CD4-positive, CD25-positive, alpha-beta regulatory T cell (primary cell): ENCODE measurements at regions not wholly inside any gene's neighbourhood (a gene's known extent, or its start where the extent isn't known, plus 50 kb on each side); places are given as distances from the start of the nearest gene placed in this dataset.
A peak's percentile ranks its signal among the peaks of the same experiment; 100 is the strongest.

ENCODE experiments used
- ATAC-seq, 2 donors: fragments of 150-1000 bp; cut with Tn5 transposase; one replicate each; pipeline ENCODE4 v1.10.0; 2021; ENCODE audit warnings: low read depth in 2 of 2, moderate number of reproducible peaks in 2 of 2, moderate library complexity in 1 of 2
- DNase-seq, 3 donors: peaks; one replicate each; pipeline versions ENCODE4 v3.0.0 to v3.0.0-alpha.2; 2012 to 2022; ENCODE audit warnings: mixed read lengths in 1 of 3
- H3K27ac ChIP-seq: one replicate; pipeline ENCODE4 v1.7.0; 2013; ENCODE audit warnings: mild to moderate bottlenecking, low read length; ENCODE audit not compliant: insufficient read depth, poor library complexity, severe bottlenecking
- H3K27me3 ChIP-seq: one replicate; pipeline ENCODE4 v1.7.0; 2013; ENCODE audit warnings: low read length; ENCODE audit not compliant: control insufficient read depth, insufficient read depth
- H3K36me3 ChIP-seq: one replicate; pipeline ENCODE4 v1.7.0; 2013; ENCODE audit warnings: mild to moderate bottlenecking, low read length, moderate library complexity; ENCODE audit not compliant: control insufficient read depth, insufficient read depth
- H3K4me1 ChIP-seq: 2 replicates; pipeline ENCODE4 v1.7.0; 2013; ENCODE audit warnings: mild to moderate bottlenecking, low read length; ENCODE audit not compliant: insufficient read depth, control insufficient read depth, poor library complexity, severe bottlenecking
- H3K4me3 ChIP-seq: one replicate; pipeline ENCODE4 v1.7.0; 2013; ENCODE audit warnings: low read depth, mild to moderate bottlenecking, low read length, moderate library complexity
- H3K9me3 ChIP-seq, 2 experiments: 1 replicate in 1 of 2; 2 replicates in 1 of 2; pipeline ENCODE4 v1.7.0; 2013; ENCODE audit warnings: low read length in 2 of 2, mild to moderate bottlenecking in 1 of 2, moderate library complexity in 1 of 2; ENCODE audit not compliant: control insufficient read depth in 2 of 2
- H3K27ac Mint-ChIP-seq, 3 donors: one replicate each; pipeline ENCODE4 v1.8.0; 2020 to 2022; ENCODE audit warnings: mild to moderate bottlenecking in 3 of 3, mixed read lengths in 3 of 3, moderate library complexity in 2 of 3
- H3K27me3 Mint-ChIP-seq: one replicate; pipeline ENCODE4 v1.8.0; 2022; ENCODE audit warnings: mild to moderate bottlenecking, mixed read lengths
- H3K36me3 Mint-ChIP-seq: one replicate; pipeline ENCODE4 v1.8.0; 2020; ENCODE audit warnings: mixed read lengths
- H3K4me1 Mint-ChIP-seq, 4 donors: one replicate each; pipeline ENCODE4 v1.8.0; 2020 to 2022; ENCODE audit warnings: mixed read lengths in 4 of 4, mild to moderate bottlenecking in 1 of 4
- H3K4me3 Mint-ChIP-seq, 4 donors: one replicate each; pipeline ENCODE4 v1.8.0; 2020 to 2022; ENCODE audit warnings: mild to moderate bottlenecking in 4 of 4, mixed read lengths in 4 of 4, moderate library complexity in 3 of 4
- H3K9me3 Mint-ChIP-seq, 7 donors: one replicate each; pipeline ENCODE4 v1.8.0; 2020 to 2022; ENCODE audit warnings: mixed read lengths in 7 of 7, mild to moderate bottlenecking in 3 of 7, moderate library complexity in 2 of 7

GRCh38 chr2:67922080-67922785 is 140.6 kb downstream of the C1D start:
- no peak for DNase-seq
- Mint-ChIP-seq H3K4me3 (no peak overlapping the region), H3K36me3 (no peaks in the 10 kb centered on the region), H3K9me3 (peaks cover 0 to 2% (median 0%) of the 10 kb centered on the region in 7 donors), H3K27ac (no peak overlapping the region), H3K27me3 (peaks cover 12% of the 10 kb centered on the region), H3K4me1 (no peaks in the 10 kb centered on the region)
- Histone ChIP-seq H3K4me3 (no peak overlapping the region), H3K27me3 (no peaks in the 10 kb centered on the region), H3K9me3 (no peaks in the 10 kb centered on the region), H3K36me3 (no peaks in the 10 kb centered on the region), H3K4me1 (no peaks in the 10 kb centered on the region), H3K27ac (no peak overlapping the region)
- ATAC-seq, result no peak

- peaks cover 12% of the 10 kb centered on the region for H3K27me3 Mint-ChIP-seq
- H3K36me3 Mint-ChIP-seq, result no peaks in the 10 kb centered on the region
- H3K4me1 Mint-ChIP-seq, result no peaks in the 10 kb centered on the region
- ATAC-seq, result no peak
- H3K4me1 ChIP-seq, result no peaks in the 10 kb centered on the region
- no peak overlapping the region for H3K4me3 Mint-ChIP-seq
- H3K27me3 ChIP-seq, result no peaks in the 10 kb centered on the region
- no peaks in the 10 kb centered on the region for H3K36me3 ChIP-seq
- H3K9me3 ChIP-seq, result no peaks in the 10 kb centered on the region
- no peak for DNase-seq
- no peak overlapping the region for H3K4me3 ChIP-seq
- peaks cover 0 to 4% (median 0%) of the 10 kb centered on the region in 7 donors for H3K9me3 Mint-ChIP-seq
- H3K27ac ChIP-seq, result no peak overlapping the region
- no peak overlapping the region for H3K27ac Mint-ChIP-seq
Observed at GRCh38 chr2:67923696-67924095, 139.1 kb downstream of the C1D start.

DNA sequence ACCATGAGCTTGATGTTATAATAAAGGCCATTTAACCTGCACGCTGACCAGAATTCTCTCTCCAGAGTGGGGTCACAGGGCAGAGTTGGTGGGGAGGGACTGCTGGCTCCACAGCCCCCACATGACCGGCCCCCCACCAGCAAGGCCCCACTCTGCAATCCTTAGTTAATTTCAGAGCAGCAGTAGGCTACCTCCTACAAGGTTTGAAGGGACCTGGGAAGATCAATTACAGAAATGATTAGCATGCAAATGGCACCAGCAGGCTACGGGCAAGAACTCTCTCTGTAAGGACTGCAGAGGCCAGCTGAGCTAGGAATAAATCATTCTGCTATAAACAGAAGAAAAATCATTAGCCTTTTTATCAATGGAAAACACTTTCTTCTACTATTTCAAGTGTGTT is 135.3 kb downstream of the C1D start:
- Mint-ChIP-seq H3K36me3 (no peaks in the 10 kb centered on the region), H3K4me3 (no peak overlapping the region), H3K9me3 (peaks cover 0 to 4% (median 1%) of the 10 kb centered on the region in 7 donors), H3K27ac (no peak overlapping the region), H3K27me3 (peaks cover 12% of the 10 kb centered on the region), H3K4me1 (no peaks in the 10 kb centered on the region)
- Histone ChIP-seq H3K36me3 (no peaks in the 10 kb centered on the region), H3K4me3 (no peak overlapping the region), H3K27me3 (no peaks in the 10 kb centered on the region), H3K9me3 (no peaks in the 10 kb centered on the region), H3K4me1 (no peaks in the 10 kb centered on the region), H3K27ac (no peak overlapping the region)
- no peak for ATAC-seq
- no peak for DNase-seq

DNA sequence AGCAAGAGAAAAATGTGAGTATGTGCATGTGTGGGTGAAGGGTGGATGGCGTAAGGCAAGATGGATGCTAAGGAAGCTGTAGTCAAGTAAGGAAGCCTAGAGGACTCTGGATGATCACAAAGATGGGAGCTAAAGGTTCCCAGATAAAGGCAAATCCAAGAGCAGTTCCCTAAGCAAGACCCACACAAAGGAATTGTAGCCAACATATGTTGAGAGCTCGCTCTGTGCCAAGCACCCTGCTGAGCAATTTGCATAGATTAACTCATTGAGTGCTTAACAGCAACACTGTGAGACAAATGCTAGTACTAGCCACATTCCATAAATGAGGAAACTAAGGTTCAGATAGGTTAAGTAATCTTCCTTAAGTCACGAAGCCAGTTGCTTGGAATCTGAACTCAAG is 132.6 kb downstream of the C1D start:
- no peaks in the 10 kb centered on the region for H3K4me1 Mint-ChIP-seq
- no peak overlapping the region for H3K4me3 Mint-ChIP-seq
- H3K36me3 ChIP-seq, result no peaks in the 10 kb centered on the region
- H3K27me3 Mint-ChIP-seq, result peaks cover 7% of the 10 kb centered on the region
- H3K4me1 ChIP-seq, result no peaks in the 10 kb centered on the region
- H3K27me3 ChIP-seq, result no peaks in the 10 kb centered on the region
- peaks cover 0 to 4% (median 0%) of the 10 kb centered on the region in 7 donors for H3K9me3 Mint-ChIP-seq
- H3K4me3 ChIP-seq, result no peak overlapping the region
- H3K27ac ChIP-seq, result no peak overlapping the region
- no peaks in the 10 kb centered on the region for H3K9me3 ChIP-seq
- H3K36me3 Mint-ChIP-seq, result no peaks in the 10 kb centered on the region
- ATAC-seq (no peak), DNase-seq (no peak)
- H3K27ac Mint-ChIP-seq, result no peak overlapping the region

GRCh38 chr2:67936969-67937368 is 125.8 kb downstream of the C1D start:
- Mint-ChIP-seq H3K27me3 (peaks cover 11% of the 10 kb centered on the region), H3K27ac (no peak overlapping the region), H3K4me3 (no peak overlapping the region), H3K4me1 (no peaks in the 10 kb centered on the region), H3K9me3 (peaks cover 0 to 6% (median 2%) of the 10 kb centered on the region in 7 donors), H3K36me3 (no peaks in the 10 kb centered on the region)
- ATAC-seq, result no peak
- H3K36me3 ChIP-seq, result no peaks in the 10 kb centered on the region
- no peaks in the 10 kb centered on the region for H3K4me1 ChIP-seq
- H3K27me3 ChIP-seq, result no peaks in the 10 kb centered on the region
- H3K4me3 ChIP-seq, result no peak overlapping the region
- no peaks in the 10 kb centered on the region for H3K9me3 ChIP-seq
- DNase-seq, result no peak
- no peak overlapping the region for H3K27ac ChIP-seq

- no peaks in the 10 kb centered on the region for H3K4me1 ChIP-seq
- no peak for ATAC-seq
- H3K4me3 Mint-ChIP-seq, result no peak overlapping the region
Observed at GRCh38 chr2:67938053-67938452, 124.8 kb downstream of the C1D start.

DNA sequence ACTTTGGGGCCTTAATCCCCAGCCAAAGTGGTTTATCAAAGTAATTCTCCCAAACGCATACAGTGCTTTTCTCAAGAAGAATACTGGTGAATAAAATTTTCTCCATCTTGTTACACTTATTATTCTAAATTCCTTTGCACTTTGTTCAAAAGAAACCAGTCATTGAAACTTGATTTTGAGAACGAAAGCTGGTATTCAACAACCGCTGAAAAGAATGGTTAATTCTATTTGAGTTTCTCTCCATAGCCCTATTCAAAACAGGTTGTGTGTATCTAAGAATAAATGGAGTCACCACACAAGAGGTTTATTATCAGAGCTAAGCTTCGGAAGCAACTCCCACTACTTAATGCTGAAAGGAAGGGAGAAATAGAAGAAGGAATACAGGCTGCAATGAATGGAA is 117.7 kb downstream of the C1D start:
- Histone ChIP-seq H3K4me1 (no peaks in the 10 kb centered on the region), H3K27ac (no peak overlapping the region), H3K27me3 (no peaks in the 10 kb centered on the region), H3K36me3 (no peaks in the 10 kb centered on the region), H3K9me3 (no peaks in the 10 kb centered on the region), H3K4me3 (no peak overlapping the region)
- DNase-seq, result no peak
- Mint-ChIP-seq H3K9me3 (peaks cover 0 to 9% (median 4%) of the 10 kb centered on the region in 7 donors), H3K4me1 (no peaks in the 10 kb centered on the region), H3K27me3 (peaks cover 11% of the 10 kb centered on the region), H3K27ac (peak overlapping the region in 1 of 3 donors; percentile 93), H3K4me3 (no peak overlapping the region), H3K36me3 (no peaks in the 10 kb centered on the region)
- no peak for ATAC-seq

More at GRCh38 chr2:67938053-67938452, 124.8 kb downstream of the C1D start:
- H3K4me3 ChIP-seq, result no peak overlapping the region
- no peaks in the 10 kb centered on the region for H3K27me3 ChIP-seq
- Mint-ChIP-seq H3K4me1 (no peaks in the 10 kb centered on the region), H3K9me3 (peaks cover 0 to 6% (median 3%) of the 10 kb centered on the region in 7 donors), H3K27me3 (peaks cover 11% of the 10 kb centered on the region), H3K36me3 (no peaks in the 10 kb centered on the region), H3K27ac (no peak overlapping the region)
- no peaks in the 10 kb centered on the region for H3K36me3 ChIP-seq
- no peak for DNase-seq
- no peak overlapping the region for H3K27ac ChIP-seq
- no peaks in the 10 kb centered on the region for H3K9me3 ChIP-seq

- no peaks in the 10 kb centered on the region for H3K9me3 ChIP-seq
- H3K27ac ChIP-seq, result no peak overlapping the region
- Mint-ChIP-seq H3K9me3 (peaks cover 0 to 9% (median 2%) of the 10 kb centered on the region in 7 donors), H3K4me3 (no peak overlapping the region), H3K4me1 (peaks cover 0 to 4% (median 2%) of the 10 kb centered on the region in 4 donors), H3K27ac (no peak overlapping the region), H3K27me3 (peaks cover 8% of the 10 kb centered on the region), H3K36me3 (no peaks in the 10 kb centered on the region)
- no peaks in the 10 kb centered on the region for H3K27me3 ChIP-seq
- DNase-seq (no peak), ATAC-seq (no peak)
- H3K4me1 ChIP-seq, result no peaks in the 10 kb centered on the region
- no peak overlapping the region for H3K4me3 ChIP-seq
- no peaks in the 10 kb centered on the region for H3K36me3 ChIP-seq
Observed at GRCh38 chr2:67945940-67946339, 116.9 kb downstream of the C1D start.
